ENCODE measurements at regions not wholly inside any gene's neighbourhood (a gene's known extent, or its start where the extent isn't known, plus 50 kb on each side); places are given as distances from the start of the nearest gene placed in this dataset.

DNA sequence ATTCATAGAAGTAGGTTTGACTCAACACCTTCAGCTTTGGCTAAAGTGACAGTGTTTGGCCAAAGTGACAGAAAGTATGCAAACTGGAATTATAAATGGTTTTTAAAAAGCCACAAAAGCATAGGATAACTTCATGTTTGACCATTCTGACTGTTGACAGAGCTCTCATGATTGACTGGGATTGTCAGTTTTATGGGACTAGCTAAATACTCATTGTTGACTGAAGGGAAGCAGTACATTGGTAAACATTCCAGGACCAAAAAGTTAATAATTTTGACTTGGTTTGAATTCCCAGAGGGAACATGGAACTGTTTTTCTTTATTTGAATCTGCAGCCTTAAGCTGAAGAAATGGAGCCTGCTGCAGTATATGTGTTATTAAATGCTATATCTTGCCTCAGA, 84.6 kb upstream of the STEAP4 start:
- TF ChIP-seq CTCF (IDR thresholded peaks at IDR 0.05; ENCODE audit: control extremely low read depth in 1 of 3, insufficient read depth in 1 of 3, low read depth in 1 of 3, low read length in 3 of 3) (no peak), BCL11A (IDR thresholded peaks at IDR 0.05; ENCODE audit: low read depth in 2 of 2, low read length in 2 of 2) (no peak), POLR2A (IDR thresholded peaks at IDR 0.05; ENCODE audit: control extremely low read depth in 1 of 2, low read depth in 2 of 2, low read length in 2 of 2) (no peak), CBX8 (IDR thresholded peaks at IDR 0.05; ENCODE audit: borderline replicate concordance, low read depth, low read length) (no peak), SRF (IDR thresholded peaks at IDR 0.05; ENCODE audit: low read depth, low read length) (no peak), SIN3A (conservative IDR thresholded peaks at IDR 0.05 in 1 of 2, IDR thresholded peaks at IDR 0.05 in 1 of 2; ENCODE audit: low read depth in 1 of 2, low read length in 2 of 2) (no peak)
- TF ChIP-seq, protein P1, sequence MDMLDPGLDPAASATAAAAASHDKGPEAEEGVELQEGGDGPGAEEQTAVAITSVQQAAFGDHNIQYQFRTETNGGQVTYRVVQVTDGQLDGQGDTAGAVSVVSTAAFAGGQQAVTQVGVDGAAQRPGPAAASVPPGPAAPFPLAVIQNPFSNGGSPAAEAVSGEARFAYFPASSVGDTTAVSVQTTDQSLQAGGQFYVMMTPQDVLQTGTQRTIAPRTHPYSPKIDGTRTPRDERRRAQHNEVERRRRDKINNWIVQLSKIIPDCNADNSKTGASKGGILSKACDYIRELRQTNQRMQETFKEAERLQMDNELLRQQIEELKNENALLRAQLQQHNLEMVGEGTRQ (IDR thresholded peaks at IDR 0.05; ENCODE audit: low read length), result no peak
